Colon (tissue), 2 donors: ENCODE measurements at regions not wholly inside any gene's neighbourhood (a gene's known extent, or its start where the extent isn't known, plus 50 kb on each side); places are given as distances from the start of the nearest gene placed in this dataset.

Experiments
- FAIRE-seq: peaks from 2 replicates; lab custom pipeline; 2012; peaks lifted over from hg19 to GRCh38; lab: Jason Lieb, UNC
- donor health status: control.
- donor health status: control.

DNA sequence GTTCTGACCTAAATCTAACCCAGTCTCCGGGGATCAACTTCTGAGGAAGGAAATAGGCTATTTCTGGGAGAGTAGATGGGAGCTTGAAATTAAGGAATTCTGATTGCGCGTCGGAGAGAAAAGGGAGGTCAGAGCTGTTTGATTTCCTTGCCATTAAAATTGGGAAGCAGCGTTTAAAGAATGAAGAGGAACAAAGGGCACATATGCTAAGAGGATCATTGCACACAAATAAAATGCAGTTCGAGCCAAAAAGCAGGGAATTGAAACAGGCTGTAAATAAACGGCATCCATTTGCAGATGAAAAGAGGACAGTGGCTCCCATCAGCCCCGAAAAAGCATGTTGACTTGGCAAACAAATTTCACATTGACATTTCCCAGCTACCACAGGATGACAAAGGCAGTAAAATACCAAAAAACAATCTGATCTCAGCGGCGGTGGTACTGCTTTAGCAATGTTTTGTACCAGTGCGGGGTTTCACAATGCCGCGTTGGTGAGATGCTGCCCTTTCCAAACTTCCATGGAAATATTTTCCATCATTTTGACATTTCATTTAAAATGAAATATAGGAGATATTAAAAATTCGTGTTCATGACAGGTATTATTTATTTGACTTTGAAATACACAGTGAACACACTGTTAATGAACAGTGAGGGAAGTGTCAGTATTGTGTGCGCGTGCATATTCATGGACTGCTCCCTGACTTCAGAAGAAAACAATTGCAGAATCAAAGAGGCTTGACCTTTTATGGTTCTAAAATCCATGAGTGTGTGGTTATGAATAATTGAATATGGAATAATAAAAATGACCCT lies 108.8 kb downstream of the SQOR start:
- no peak for FAIRE-seq

DNA sequence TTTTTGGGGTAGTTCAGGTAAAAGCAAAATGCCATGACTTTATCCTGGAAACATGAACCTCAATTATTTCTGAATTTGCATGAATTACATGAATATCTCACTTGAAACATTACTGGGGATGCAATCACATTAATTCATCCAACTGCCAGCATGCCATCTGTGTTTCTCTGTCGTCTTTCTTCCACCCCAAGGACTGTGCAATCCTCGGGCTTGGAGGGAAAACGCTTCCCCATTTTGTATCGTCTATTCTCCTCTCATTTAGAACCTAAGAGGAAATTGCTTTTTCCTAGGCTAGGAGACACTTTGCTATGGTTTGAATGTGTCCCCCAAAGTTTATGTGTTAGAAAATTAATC lies 109.4 kb downstream of the SQOR start:
- FAIRE-seq: no peak

- FAIRE-seq: no peak
These were observed 112.6 kb downstream of the SQOR start for GRCh38 chr15:45747426-45747825.

DNA sequence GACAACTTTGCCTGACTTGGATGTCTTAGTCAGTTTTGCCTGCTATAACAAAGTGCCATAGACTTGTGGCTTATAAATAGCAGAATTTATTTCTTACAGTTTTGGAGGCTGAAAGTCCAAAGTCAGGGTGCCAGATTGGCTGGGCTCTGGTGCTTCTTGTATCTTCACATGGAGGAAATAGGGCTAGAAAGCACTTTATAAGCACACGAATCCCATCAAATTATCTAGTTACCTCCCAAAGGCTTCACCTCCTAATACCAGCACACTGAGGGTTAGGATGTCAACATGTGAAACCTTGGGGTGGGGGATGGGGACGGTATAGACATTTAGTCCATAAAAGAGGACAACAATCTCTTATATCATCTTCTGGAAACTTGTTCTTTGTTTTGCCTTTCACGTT lies 116.8 kb downstream of the SQOR start:
- no peak for FAIRE-seq

DNA sequence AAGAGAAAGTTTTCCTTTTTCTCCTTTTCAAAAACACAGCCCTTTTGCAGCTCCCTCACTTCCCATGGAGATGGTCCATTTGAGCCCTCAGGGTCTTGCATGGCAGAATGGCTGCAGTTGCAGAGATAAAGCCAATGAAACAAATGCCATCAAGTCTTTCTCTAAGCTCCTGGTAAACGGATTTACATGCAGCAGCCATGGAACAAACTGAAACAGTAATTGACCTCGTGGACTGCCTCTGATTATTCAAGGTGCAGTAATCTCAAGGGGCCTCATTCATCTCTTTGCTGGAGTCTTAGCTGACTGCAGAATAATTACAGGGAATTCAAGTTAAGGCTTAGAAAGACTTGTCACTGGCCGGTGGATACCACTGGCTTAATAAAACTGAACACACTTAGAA lies 125.1 kb downstream of the SQOR start:
- no peak for FAIRE-seq

GRCh38 chr15:45762726-45763125 lies 127.9 kb downstream of the SQOR start:
- no peak for FAIRE-seq

DNA sequence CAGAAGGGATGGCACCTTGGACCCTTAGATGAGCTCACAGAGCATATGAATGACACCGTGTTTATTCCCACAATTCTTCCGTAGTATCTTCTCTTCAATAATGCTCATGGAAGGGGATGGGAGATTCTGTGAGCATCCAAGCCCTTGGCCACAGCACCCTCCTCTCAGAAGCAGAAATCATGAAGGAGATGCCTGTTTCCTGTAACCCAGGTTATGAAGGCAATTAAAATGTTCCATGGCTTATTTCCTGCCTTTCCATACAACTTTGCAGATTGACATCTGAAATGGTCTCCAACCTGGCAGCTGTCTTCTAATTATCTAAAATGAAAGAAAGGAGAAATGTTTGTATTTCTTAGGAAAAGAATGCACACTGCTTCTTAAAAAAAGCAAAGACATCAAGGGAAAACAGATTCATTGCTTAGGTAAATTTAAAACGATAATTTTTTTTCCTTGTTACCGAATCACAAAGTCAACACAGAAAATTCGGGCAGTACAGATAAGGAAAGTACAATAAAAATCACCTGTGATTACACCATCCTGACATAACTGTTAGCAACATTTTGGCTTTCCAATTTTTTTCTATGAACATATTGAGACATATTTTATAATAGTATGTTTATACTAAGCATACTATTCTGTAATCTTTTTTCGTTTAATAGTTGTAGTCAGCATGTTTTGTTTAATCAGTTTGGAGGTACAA lies 128.5 kb downstream of the SQOR start:
- peak; percentile 41 for FAIRE-seq

DNA sequence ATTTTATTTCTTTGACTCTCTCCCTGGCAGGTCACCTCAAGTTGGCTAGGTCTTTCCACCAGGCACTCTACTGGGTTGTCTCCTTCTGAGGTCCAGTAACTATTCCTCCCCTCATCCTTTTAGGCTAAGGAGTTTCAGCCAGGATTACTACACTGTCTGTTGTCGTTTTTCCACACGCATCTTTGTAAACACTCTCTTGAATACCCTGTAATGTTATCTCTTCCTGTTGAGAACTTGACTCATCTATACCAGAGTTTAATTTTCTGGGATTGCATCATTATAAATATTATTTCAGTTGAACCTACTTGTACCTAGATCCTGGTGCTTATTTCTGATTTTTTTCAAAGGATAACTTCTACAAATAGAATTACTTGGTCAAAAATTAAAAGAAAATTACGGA lies 138.3 kb downstream of the SQOR start:
- FAIRE-seq: no peak

- FAIRE-seq: no peak
These were observed 141.9 kb downstream of the SQOR start for GRCh38 chr15:45776772-45777171.

GRCh38 chr15:45777781-45778180 lies 143.0 kb downstream of the SQOR start:
- FAIRE-seq: no peak

DNA sequence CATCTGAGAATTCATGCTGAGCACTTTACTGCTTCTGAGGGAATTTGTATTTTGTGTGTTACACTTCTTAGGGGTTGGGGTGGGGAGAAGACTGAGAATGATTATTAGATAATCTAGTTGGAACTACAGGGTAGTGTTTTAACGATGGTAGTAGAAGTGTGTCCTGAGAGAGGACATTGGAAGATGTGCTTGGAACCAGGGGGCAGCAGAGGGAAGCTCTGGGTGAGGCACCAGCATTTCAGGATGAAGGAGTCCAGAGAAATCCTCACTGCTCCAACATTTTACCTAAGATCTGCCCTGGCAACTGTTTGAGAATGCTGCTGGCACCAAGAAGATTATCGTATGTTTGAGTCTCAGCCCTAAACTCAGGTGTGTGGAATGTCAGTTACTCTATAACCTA lies 145.5 kb downstream of the SQOR start:
- FAIRE-seq: no peak

DNA sequence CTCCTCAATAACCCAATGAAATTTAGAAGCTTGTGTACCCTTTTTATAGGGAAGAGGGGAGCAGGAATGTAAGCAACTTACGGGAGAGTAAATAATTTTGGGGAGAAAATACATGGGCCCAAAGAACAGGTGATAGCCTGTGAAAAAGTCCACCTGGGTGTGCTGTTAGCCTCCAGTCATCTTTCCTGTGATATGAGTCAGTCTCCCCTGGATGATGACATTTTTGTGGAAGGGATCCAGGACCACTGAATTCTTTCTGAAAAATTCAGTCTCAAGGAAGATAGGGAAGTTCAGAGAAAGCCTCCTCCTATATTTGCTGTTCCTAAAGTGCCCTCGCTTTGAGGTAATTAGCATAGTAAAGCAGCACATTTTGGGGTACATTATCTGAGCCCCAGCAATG lies 149.8 kb downstream of the SQOR start:
- no peak for FAIRE-seq

- FAIRE-seq: no peak
These were observed 151.1 kb downstream of the SQOR start for GRCh38 chr15:45785897-45786296.

DNA sequence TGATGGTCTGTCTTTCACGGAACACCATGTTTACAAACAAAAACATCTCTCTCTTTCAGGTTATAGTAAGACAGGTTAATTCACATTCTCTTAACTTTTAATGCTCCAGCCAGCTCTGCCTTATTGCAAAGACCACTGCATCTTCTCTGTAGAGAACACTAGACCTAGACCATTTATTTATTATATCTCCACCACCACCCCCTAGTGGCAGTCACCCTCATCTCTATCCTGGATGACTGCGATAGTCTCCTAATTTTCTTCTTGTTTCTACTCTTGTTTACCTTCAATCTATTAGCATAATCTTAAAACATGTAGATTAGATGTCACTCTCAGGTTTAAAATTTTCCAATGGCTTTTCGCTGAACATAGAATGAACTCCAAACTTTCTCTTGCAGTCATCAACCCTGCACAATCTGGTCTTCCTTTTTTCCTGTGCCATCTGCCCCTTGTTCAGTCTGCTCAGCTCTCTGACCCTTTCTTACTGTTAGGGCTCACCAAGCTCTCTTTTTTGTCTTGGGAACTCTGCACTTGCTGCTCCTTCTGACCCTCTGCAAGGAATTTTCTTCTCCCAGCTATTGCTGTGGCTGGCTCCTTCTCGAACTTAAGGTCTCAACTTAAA lies 155.6 kb downstream of the SQOR start:
- FAIRE-seq: no peak

- FAIRE-seq: no peak
These were observed 159.5 kb downstream of the SQOR start for GRCh38 chr15:45794304-45794703.

DNA sequence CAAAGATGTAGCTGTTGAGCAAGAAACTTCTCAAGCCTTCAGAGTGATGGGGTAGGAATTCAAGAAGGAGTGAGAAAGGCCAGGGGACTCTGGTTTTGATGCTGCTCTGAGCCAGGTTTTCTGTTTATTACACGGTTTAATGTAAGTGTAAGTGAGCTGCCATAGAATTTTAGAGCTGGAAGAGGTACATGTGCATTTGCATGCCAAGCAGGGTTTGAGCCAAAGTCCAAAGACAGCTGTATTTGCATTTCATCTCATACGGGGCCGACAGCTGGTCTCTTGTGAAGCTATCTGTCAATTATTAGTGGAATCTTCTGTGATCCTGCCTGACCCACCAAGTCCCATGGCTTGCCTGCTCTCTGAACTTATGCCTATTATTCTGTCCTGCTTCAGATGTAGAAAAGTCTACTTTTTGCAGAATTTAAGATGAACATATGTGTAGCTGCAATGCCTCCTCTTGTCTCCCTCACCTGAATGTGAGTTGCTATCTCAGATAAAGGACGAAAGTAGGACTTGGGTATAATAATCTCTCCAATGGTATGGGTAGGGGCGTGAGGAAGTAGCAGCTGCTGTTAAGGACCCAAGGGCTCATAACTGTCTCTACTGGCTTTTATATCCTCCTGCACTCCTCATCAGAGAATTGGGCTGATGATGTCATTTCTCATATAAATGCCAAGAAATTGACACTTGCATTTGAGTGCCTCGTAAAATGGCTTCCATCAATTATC lies 160.0 kb downstream of the SQOR start:
- no peak for FAIRE-seq

DNA sequence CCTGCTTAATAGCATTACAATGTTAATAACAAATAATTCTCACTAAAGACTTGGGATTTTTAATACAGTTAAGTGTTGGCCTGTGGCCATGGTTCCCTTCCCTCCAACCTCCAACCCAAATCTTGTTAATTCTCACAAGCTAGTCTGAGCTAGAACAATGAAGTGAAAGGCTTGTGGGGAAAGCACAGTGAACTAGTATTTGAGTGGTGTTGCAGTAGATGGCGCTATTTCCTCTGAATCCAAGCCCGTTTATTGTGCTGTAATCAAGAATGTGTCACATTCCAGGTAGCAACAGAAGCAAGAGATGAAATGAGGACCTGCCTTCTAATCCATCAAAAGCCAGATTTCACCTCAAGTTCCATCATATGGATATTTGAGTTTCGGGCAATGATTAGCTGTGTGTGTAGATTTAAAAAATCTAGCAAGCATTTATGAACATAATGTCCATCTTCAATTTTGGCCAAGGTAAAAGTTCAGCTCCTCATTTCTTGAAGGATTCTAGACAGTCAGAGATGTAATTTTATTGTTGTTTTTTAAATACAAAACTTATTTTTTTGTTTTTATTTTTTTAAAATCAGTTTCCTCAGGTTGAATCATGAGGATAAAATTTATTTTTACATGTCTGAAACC lies 160.7 kb downstream of the SQOR start:
- FAIRE-seq: no peak

DNA sequence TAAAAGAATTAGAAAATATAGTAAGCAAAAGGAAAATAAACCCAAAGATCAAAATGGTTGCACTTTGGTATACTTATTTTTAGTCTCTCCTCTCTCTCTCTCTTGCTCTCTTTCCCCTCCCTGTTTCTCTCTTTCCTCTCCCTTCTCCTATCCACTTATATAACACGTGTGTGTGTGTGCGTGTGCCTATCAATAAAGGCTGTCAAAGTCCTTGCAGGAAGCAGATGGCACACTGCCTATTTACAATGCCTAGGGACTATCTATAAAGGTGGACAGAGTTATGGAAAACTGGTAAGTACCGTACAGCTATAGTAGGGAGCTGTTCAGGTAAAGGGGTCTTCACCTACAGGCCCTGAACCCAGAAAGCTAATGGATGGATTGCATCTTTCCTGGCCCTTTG lies 161.6 kb downstream of the SQOR start:
- no peak for FAIRE-seq

GRCh38 chr15:45799508-45799907 lies 164.7 kb downstream of the SQOR start:
- no peak for FAIRE-seq

DNA sequence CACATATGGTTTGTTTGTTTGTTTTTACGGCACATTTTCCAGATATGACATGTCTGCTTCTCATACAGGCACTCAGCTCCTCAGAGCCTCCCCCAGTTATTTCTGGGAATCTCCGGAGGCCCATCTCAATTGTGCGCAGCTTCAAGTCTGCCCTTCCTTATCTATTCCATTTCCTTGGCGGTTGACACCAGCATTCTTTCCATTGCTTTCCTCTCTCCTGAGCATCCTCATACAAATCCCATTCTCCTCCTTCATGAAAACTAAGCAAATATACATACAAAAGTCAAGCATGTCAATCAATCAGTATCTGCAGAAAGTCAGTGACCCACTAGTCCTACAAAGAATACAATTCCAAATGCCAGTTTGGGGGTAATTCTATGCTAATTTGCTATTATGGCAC lies 166.7 kb downstream of the SQOR start:
- FAIRE-seq: no peak

GRCh38 chr15:45802140-45802539 lies 167.3 kb downstream of the SQOR start:
- no peak for FAIRE-seq

DNA sequence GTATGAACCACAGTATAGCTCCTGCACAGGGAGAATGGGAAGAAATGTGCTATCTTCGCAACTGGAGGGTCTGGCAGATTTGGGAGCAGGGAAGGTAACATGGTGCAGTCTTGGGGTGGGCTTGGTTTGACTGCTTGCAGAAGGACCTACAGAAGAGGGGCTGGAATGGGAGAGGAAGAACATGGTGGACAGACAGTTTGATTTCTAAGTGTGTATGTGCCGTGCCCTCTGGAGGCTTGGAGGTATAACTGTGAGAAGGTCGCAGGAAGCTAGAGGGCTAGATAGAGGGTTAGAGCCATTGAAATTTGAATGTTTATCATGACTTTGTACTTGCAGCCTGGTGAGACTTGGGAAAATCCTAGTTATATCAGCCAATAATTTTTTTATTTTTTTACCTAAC lies 169.2 kb downstream of the SQOR start:
- FAIRE-seq: no peak
